Activated CD8-positive, alpha-beta memory T cell treated with anti-CD3 and anti-CD28 coated beads for 1 hour (primary cell): ENCODE measurements at regions not wholly inside any gene's neighbourhood (a gene's known extent, or its start where the extent isn't known, plus 50 kb on each side); places are given as distances from the start of the nearest gene placed in this dataset.

Experiments
- DNase-seq, 2 donors: peaks; one replicate each; pipeline ENCODE4 v3.0.0-alpha.2; 2020; ENCODE audit warnings: low read depth in 1 of 2; ENCODE audit errors: extremely low read depth in 1 of 2

- DNase-seq = no peak
Observed at GRCh38 chr1:229101011-229101871, 169.7 kb upstream of the RAB4A start.

DNA sequence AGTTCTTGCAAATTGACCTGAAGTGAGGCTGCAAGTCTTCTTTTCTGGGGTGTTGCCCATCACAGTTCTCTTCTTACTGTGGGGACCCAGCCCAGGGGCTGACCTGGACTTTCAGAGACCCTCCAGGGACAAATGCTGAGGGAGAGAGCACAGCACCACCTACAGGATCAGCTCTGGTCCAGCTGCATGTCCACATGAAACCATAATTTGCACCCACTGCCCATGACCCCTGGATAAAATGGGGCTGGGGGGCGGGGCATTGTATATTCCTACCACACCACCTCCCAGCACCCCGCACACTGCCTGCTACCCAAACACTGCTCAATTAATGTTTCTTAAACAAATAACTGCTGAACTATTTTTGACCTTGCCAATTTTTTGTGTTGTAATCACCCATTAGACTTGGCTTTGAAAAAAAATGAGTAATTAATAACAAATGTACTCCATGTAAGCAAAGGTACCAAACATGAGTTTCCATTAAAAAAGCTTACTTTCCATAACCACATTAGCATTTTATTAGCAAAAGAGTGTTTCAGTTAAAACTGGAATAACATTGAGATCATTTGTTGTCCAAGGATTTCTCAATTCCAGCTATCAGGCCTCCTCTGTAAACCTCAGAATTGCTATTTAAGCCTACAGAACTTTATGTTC lies 168.0 kb upstream of the RAB4A start:
- no peak for DNase-seq

DNA sequence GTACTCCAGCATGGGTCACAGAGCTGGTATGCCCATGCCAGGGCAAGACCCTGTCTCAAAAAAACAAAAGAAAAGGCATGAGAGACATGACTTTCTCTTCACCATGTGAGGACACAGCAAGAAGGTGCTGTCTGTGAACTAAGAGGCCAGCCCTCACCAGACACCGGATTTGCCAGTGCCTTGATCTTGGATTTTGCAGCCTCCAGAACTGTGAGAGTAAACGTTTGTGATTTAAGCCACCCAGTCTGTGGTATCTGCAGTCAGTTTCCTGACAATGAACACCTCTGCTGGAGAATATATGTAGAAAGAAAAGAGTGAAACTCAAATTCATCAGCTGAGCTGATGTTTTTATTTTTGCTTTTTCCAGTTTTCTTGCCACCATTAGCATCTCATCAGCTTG lies 166.3 kb upstream of the RAB4A start:
- DNase-seq = no peak

- DNase-seq = no peak
Observed at GRCh38 chr1:229105109-229105508, 165.8 kb upstream of the RAB4A start.

DNA sequence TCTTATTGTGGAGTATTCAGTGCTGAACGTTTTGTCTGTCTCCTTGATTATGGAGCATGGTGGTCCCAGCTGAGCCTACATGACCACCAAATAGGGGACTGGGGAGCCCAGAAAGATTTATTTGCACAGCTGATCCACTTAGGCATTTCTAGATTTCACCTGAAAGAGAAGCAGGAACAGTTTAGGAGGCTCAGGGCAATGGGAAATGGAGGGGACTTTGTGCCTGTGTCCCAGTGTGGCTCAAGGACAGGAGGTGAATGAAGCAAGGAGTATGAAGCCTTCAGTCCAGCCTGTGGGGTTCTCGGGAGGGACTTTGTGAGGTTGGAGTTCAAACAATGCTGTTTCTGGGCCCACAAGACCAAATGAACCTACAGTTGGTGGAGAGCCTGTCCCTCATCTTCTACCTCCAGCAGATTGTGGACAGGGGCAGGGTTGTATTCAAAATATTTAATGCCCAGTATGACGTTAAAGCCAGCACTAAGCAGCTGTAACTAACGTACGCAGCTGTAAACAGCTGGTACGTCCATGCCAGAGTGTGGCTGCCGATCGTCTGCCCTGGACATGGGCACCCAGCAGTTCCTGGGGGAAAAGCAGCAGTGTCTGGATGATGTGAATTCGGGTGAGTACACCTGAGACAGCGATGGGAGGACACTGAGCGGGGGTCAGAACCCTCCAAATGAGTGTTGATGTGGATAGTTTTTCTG lies 164.9 kb upstream of the RAB4A start:
- no peak for DNase-seq

GRCh38 chr1:229106526-229107125 lies 164.3 kb upstream of the RAB4A start:
- DNase-seq = no peak

DNA sequence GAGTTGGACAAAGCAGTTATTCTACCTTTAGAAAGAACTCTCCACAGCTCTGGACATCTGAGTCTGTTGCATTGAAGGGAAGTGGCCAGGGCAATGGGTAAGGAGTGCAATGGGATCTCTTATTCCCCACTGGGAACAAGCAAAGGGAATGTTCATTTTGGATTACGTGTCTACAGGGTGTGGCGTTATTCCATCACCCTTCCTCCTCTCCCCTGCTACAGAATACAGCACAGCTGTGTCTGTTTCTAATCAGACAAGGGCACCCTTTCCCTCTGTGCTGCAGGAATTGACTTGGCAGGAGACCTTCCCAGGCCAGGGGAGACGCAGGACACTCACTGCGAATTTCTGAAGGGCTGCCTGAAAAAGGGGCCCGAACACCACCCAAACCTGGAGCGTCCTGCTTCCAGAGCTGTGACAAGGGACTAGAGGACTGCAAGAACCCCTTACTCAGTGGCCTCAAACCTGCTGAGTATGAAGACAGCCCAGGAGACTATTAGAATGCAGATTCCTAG lies 163.6 kb upstream of the RAB4A start:
- no peak for DNase-seq

DNA sequence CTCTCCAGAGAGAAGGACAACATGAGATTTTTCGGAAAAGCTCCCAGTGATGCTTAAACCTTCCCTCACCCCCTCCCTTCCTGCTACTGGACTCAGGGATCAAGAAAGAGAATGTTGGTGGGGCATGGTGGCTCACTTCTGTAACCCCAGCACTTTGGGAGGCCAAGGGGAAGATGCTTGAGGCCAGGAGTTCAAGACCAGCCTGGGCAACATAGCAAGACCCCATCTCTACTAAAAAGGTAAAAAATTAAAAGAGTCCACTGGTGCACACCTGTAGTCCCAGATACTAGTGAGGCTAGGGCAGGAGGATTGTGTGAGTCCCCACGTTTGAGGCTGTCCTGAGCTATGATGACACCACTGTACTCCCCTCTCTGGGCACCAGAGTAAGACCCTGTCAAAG lies 162.9 kb upstream of the RAB4A start:
- DNase-seq = no peak

DNA sequence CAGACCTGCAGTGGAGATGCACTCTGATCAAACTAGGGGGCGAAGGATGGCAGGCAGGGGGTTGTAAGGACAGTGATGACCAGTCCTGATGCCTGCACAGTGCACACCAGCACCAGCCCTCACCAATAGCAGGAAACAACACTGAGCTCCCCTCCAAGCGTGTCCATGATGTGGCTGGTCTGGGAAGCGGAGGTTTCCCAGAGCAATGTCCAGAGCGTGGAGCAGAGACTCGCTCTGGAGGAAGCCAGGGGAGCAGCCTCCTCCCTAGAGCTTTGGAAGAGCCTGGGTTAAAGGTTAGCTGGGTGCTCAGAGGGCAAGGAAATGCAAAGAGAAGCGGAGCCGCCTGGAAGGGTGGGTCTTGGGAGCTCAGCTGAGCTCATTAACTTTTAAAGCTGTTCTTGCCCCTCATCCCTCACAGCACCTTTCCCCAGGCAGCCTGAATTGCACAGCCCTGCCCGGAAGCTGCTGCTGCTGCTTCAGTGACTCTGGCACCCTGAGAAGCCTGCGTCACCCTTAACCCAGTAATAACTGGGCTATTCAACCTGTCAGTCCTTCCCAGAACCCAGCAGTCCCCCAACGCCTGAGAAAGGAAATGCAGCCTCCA lies 162.2 kb upstream of the RAB4A start:
- no peak for DNase-seq

DNA sequence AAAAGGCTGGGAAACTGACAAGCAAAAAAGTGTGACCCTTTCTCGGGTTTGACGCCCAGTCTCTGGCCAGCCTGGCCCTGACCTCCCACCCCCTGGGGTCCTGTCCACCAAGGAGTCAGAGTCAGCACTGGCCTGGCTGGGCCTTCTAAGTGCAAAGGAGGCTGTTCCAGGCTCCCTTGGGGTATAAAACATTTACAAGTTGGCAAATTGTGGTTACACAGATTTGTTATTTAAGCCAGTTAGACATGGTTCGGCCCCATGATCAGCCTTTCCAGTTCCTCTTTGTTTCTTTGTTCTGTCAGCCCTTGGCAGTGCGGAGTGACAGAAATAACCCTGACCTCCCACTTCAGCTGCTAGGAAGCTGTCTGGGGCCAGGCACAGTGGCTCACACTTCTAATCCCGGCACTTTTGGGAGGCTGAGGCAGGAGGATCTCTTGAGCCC lies 161.6 kb upstream of the RAB4A start:
- no peak for DNase-seq

DNA sequence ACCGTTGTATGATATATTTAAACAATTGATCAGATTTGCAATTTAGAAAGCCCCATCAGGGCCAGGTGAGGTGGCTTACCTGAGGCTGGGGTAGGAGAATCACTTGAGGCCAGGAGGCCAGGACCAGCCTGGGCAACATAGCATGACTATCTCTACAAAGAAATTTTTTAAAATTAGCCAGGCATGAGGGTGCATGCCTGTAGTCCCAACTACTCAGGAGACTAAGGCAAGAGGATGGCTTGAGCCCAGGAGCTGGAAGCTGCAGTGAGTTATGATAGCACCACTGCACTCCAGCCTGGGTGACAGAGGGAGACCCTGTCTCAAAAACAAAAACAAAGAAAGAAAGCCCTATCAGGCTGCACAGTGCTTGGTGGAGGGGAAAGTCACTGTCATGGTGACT lies 159.9 kb upstream of the RAB4A start:
- DNase-seq = no peak

DNA sequence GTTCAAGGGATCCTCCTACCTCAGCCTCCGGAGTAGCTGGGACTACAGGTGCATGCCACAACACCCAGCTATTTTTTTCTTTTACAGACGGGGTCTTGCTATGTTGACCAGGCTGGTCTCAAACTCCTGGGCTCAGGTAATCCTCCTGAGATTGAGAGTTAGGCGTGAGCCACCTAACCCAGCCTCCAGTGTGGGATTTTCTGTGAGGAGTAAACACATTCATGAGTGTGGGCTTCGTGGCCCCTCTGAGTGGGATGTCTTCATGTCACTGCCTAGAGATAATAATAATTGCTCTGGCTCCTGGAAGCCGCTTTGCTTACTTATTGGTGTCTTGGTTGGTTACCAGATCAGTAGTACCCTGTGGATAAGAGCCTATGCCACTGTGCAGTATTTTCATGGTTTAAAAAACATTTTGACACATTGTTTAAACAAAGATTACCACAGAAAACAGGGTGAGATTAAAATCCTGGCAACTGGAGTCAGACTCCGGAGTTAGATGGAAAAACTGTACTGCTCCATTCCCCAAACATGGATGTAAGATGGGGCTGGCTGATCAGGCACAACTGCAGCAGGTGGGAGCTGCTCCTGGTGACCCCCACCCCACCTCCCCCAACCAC lies 159.1 kb upstream of the RAB4A start:
- DNase-seq = no peak

GRCh38 chr1:229112832-229113548 lies 157.9 kb upstream of the RAB4A start:
- DNase-seq = no peak

- DNase-seq = no peak
Observed at GRCh38 chr1:229114315-229114714, 156.6 kb upstream of the RAB4A start.

DNA sequence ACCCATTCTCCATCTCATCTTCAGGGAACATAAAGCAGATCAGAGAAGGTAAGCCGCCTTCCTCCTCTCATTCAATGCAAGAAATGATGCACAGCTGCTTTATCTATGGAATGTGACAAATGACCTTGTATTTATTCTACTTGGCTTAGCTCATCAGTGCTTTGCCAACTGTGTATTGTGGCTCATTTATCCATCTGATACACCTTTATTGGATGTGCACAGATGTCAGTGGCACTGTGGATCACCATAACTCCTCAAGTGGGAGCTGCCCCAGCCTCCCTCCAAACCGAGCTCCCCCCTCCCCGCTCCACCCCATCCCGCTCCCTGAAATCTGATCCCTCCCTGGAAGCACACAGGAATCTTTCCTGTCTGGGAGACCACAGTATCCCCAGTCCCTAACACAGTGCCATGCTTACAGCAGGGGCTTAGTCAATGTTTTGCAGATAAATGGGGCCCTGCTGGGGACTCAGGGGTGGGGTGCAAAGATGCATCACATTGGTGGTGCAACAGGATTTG lies 156.0 kb upstream of the RAB4A start:
- DNase-seq = no peak

DNA sequence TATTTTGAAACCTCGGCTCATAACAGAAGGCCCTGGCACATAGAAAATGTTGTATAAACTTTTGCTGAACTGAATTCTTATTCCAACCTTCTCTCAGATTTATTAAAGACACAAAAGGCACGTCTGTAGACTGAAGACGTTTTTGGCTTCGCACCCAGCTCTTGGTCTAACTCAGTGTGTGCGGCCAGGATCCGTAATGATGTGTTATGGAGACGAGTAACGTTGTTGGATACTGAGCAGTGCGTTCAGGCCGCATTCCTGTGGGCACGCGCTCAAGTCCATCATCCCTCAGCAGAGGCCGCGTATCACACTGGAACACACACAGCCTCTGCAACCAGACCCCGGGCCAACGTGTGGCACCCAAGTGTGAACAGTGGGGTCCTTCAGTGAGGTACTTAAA lies 154.8 kb upstream of the RAB4A start:
- no peak for DNase-seq

DNA sequence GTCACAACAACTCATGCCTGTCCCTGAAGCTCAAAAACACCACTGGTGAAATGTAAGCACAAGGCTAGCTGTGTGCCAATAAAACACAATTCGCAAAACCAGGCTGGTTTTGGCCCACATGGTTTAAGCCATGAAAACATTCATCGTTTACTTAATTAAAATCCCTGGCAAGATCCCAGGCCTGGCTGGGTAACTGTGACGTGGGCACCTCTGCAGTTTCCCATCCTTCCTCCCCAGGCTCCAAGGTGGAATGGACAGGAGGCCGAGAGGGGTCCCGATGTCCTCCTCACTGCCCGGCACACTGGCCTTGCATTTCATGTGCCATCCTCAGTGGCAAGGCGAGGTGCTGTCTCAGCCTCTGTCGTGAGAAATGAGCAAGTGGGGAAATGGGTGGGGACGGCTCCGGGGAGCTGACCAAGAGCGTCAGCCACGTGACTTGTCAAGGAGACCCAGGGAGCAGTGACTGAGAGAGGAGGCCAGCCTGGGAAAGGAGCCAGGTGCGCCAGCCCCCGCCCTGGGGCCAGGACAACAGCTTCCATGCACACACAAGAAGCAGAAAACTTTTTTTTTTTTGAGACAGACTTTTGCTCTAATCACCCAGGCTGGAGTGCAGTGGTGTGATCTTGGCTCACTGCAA lies 153.1 kb upstream of the RAB4A start:
- no peak for DNase-seq

GRCh38 chr1:229118477-229119061 lies 152.3 kb upstream of the RAB4A start:
- no peak for DNase-seq

- no peak for DNase-seq
Observed at GRCh38 chr1:229119161-229119560, 151.8 kb upstream of the RAB4A start.
